ENCODE measurements at regions not wholly inside any gene's neighbourhood (a gene's known extent, or its start where the extent isn't known, plus 50 kb on each side); places are given as distances from the start of the nearest gene placed in this dataset.

DNA sequence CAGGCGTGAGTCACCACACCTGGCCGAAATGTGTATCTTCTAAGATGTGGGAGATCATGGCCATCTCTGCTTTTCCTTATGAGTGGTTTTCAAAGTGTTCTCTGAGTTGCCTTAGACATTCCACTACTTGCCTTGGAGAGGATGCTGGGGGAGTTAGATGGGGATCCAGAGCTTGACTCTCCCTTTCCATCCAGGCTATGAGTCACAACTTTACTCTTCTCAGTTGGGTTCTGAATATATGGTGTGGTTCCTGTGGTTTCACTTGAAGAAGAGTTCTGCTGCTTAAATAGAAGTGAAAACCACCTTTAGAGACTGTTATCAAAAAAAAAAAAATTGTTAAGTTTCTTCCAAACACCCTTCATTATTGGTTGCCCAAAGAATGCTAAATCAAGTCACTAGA lies 217.6 kb downstream of the ZNF608 start:
- no peak overlapping the region for H2BK120ac ChIP-seq (ENCODE audit: low read depth, low read length, poor library complexity, severe bottlenecking)
- H4K8ac ChIP-seq (replicated peaks; ENCODE audit: insufficient read length, low read depth, low read length): no peak overlapping the region
- no peaks in the 10 kb centered on the region for H3K4me1 ChIP-seq (ENCODE audit: insufficient read depth, low read length)
- no peak overlapping the region for H3K9ac ChIP-seq (ENCODE audit: extremely low read depth, insufficient read length, low read length)
- no peaks in the 10 kb centered on the region for H3K79me2 ChIP-seq (ENCODE audit: insufficient read depth, low read length)
- no peak overlapping the region for H2BK20ac ChIP-seq (ENCODE audit: low read depth, low read length, poor library complexity, severe bottlenecking)
- H3K9me3 Mint-ChIP-seq: peaks cover 0 to 2% of the 10 kb centered on the region in 2 experiments; a peak in 3 of 5 replicates
- H2BK5ac ChIP-seq (ENCODE audit: insufficient read length, low read length): no peak overlapping the region
- peaks cover 1% of the 10 kb centered on the region for H3K27me3 Mint-ChIP-seq (ENCODE audit: low read depth)
- H2AFZ ChIP-seq (ENCODE audit: low read length): no peak overlapping the region
- H3K27ac Mint-ChIP-seq: no peak overlapping the region
- DNase-seq: no peak
- no peak overlapping the region for H2BK15ac ChIP-seq (ENCODE audit: low read depth, low read length)
- H2AK5ac ChIP-seq (ENCODE audit: insufficient read length, low read length): no peak overlapping the region
- no CpG with 5 or more reads among the region's 2 CpGs for WGBS (ENCODE audit: extremely low coverage, insufficient read length, low lambda C conversion rate)
- H3K79me1 ChIP-seq (ENCODE audit: insufficient read depth, low read depth, low read length, poor library complexity, severe bottlenecking): no peaks in the 10 kb centered on the region
- H3K27me3 ChIP-seq (ENCODE audit: insufficient read depth, low read length): no peaks in the 10 kb centered on the region
- H4K91ac ChIP-seq (ENCODE audit: insufficient read length, low read depth, low read length): no peak overlapping the region
- no peak overlapping the region for H4K5ac ChIP-seq (ENCODE audit: insufficient read length, low read depth, low read length)
- no peak for TF ChIP-seq CTCF (conservative IDR thresholded peaks at IDR 0.05)
- H4K20me1 ChIP-seq (ENCODE audit: control insufficient read depth, insufficient read depth, insufficient read length): no peaks in the 10 kb centered on the region
- no peak overlapping the region for H2BK12ac ChIP-seq (ENCODE audit: insufficient read length, low read depth, low read length)
- no peak overlapping the region for H3T11ph ChIP-seq (ENCODE audit: low read length)
- no peak overlapping the region for H3K4ac ChIP-seq (ENCODE audit: low read depth, low read length)
- H3K14ac ChIP-seq (ENCODE audit: insufficient read depth, low read length): no peak overlapping the region
- no peak overlapping the region for H3K56ac ChIP-seq (ENCODE audit: insufficient read length, low read depth, low read length)
- no peak overlapping the region for H3K27ac ChIP-seq (ENCODE audit: insufficient read length, low read depth, low read length)
- H3K4me3 Mint-ChIP-seq: no peak overlapping the region
- no peak overlapping the region for H3K23ac ChIP-seq (ENCODE audit: insufficient read length, low read depth, low read length)
- H3K23me2 ChIP-seq (ENCODE audit: insufficient read length, low read depth, low read length, poor library complexity, severe bottlenecking): no peaks in the 10 kb centered on the region
- H3K9me3 ChIP-seq (ENCODE audit: control insufficient read depth, low read depth, low read length): no peaks in the 10 kb centered on the region
- no peaks in the 10 kb centered on the region for H3K4me1 Mint-ChIP-seq
- H3K18ac ChIP-seq (ENCODE audit: insufficient read length, low read depth, low read length): no peak overlapping the region
- no peak overlapping the region for H3K4me2 ChIP-seq (ENCODE audit: insufficient read depth, insufficient read length, low read length)
- peaks cover 0 to 12% (median 1%) of the 10 kb centered on the region in 3 experiments; a peak in 3 of 7 replicates for H3K36me3 Mint-ChIP-seq (ENCODE audit: insufficient read depth in 1 of 3, low read depth in 3 of 3)
